Thoracic aorta (tissue), 2 donors: ENCODE measurements at regions not wholly inside any gene's neighbourhood (a gene's known extent, or its start where the extent isn't known, plus 50 kb on each side); places are given as distances from the start of the nearest gene placed in this dataset.

Experiments
- ATAC-seq: fragments of 150-250 bp; one replicate; pipeline ENCODE4 v1.8.0; 2017; ENCODE audit warnings: low read depth; ENCODE audit not compliant: insufficient number of reproducible peaks, low FRiP score
- DNase-seq: peaks from one replicate; pipeline ENCODE4 v3.0.0-alpha.2; 2020; ENCODE audit warnings: low spot score
- H3K27ac ChIP-seq, 2 donors: fragments of 200-600 bp; sonication (generic); 1 replicate in 1 of 2; 2 replicates in 1 of 2; pipeline ENCODE4 v1.5.1; 2016; ENCODE audit warnings: mild to moderate bottlenecking in 2 of 2, moderate library complexity in 2 of 2
- H3K27me3 ChIP-seq: fragments of 200-600 bp; sonication (generic); replicated peaks from 2 replicates; pipeline ENCODE4 v1.6.0; 2016; ENCODE audit warnings: mild to moderate bottlenecking; ENCODE audit not compliant: insufficient read depth
- H3K36me3 ChIP-seq: fragments of 200-600 bp; sonication (generic); one replicate; pipeline ENCODE4 v1.5.1; 2016
- H3K4me1 ChIP-seq, 2 donors: fragments of 200-600 bp; sonication (generic); 1 replicate in 1 of 2; 2 replicates in 1 of 2; pipeline versions ENCODE4 v1.5.1 to v1.6.0; 2016; ENCODE audit warnings: low read depth in 2 of 2, mild to moderate bottlenecking in 1 of 2; ENCODE audit not compliant: control insufficient read depth in 1 of 2
- H3K4me3 ChIP-seq: fragments of 200-600 bp; sonication (generic); 2 replicates; pipeline ENCODE4 v1.5.1; 2016; ENCODE audit warnings: mild to moderate bottlenecking
- H3K9me3 ChIP-seq: fragments of 200-600 bp; sonication (generic); 2 replicates; pipeline ENCODE4 v1.5.1; 2016
- CTCF ChIP-seq: fragments of 200-600 bp; sonication (generic); IDR thresholded peaks from one replicate; pipeline ENCODE4 v1.5.1; 2019; ENCODE audit warnings: antibody characterized with exemption

- H3K27ac ChIP-seq: no peak overlapping the region
- no peaks in the 10 kb centered on the region for H3K27me3 ChIP-seq
- no peaks in the 10 kb centered on the region for H3K9me3 ChIP-seq
- no peak overlapping the region for H3K4me3 ChIP-seq
- DNase-seq (no peak), ATAC-seq (no peak)
- H3K4me1 ChIP-seq: peaks cover 28 to 46% of the 10 kb centered on the region in 2 donors
- TF ChIP-seq CTCF: no peak
- no peaks in the 10 kb centered on the region for H3K36me3 ChIP-seq
Measured at GRCh38 chr21:39018730-39019129, 164.5 kb downstream of the PSMG1 start.

DNA sequence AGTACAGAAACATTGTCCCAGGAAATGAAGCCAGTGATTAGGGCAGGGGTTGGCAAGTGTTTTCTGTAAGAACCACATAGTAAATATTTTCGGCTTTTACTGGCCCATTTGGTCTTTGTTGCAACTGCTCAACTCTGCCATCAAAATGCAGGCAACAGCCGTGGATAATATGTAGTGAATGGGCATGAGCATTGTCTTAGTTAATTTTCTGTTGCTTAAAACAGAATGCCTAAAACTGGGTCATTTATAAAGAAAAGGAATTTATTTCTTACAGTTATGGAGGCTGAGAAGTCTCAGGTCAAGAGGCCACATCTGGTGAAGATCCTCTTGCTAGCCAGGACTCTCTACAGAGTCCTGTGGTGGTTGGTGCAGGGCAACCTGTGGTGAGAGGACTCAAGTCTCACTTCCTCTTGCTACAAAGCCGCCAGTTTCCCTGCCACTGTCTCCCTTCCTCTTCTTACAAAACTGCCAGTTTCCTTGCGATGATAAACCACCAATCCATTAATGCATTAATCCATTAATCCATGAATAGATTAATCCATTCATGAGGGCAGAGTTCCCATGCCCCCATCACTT lies 166.4 kb downstream of the PSMG1 start:
- H3K4me3 ChIP-seq: no peak overlapping the region
- H3K27me3 ChIP-seq: no peaks in the 10 kb centered on the region
- H3K9me3 ChIP-seq: no peaks in the 10 kb centered on the region
- no peaks in the 10 kb centered on the region for H3K36me3 ChIP-seq
- ATAC-seq (no peak), DNase-seq (no peak)
- no peak overlapping the region for H3K27ac ChIP-seq
- H3K4me1 ChIP-seq: peaks cover 14 to 28% of the 10 kb centered on the region in 2 donors
- TF ChIP-seq CTCF: no peak

DNA sequence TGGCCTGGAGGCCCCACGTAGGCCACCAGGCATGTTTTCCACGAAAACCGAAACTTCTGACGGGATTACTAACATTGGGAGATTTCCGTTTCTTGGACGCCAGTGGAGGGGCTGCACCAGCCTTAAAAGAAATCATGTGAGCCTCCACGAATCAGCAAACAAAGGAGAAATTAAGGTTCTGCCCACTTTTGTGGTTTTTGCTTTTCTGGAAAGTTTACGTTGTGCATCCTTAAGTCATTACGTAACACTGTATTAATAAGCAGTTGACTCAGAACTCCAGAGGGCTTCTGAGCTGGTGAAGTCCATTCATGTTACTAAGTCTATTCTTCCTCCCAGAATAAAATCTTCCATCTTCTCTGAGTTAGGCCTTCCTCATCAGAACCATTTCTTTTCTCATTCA lies 168.5 kb downstream of the PSMG1 start:
- Histone ChIP-seq H3K36me3 (no peaks in the 10 kb centered on the region), H3K9me3 (no peaks in the 10 kb centered on the region), H3K27ac (peak overlapping the region in 1 of 2 donors; percentile 62), H3K4me1 (peaks cover 13 to 33% of the 10 kb centered on the region in 2 donors), H3K27me3 (no peaks in the 10 kb centered on the region), H3K4me3 (no peak overlapping the region)
- peak; percentile 75 for ATAC-seq
- no peak for DNase-seq
- no peak for TF ChIP-seq CTCF

DNA sequence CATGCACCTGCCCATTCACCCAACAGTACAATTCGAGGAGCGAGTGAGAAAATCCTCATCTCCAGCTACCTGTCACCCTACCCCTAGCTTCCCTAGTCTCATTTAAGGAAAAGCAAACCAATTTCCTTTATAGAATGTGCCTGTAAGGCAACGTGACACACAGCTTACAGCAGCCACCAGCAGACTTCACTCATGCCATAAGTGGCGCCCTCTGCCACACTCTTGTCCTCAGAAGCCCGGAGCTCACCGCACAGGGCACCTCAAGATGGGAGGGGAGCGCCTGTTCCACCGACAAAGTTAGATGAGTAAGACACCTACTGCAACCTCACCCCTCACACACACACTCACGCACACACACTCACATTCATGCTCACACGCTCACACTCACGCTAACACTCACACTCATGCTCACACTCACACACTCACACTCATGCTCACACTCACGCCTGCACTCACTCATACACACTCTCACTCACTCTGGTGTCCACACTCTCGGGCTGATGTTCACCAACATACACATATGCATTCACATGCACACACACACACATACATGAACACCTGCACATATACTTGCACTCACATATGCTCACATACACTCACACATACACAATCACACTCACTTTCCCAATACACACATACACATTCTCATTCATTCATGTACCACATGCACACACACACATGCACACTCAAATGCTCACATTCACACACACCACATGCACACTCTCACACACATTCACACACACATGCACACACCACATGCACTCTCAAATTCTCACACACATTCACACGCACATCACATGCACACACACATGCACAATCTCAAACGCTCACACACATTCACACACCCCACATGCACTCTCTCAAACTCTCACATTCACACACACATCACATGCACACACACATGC lies 170.7 kb downstream of the PSMG1 start:
- DNase-seq (no peak), ATAC-seq (no peak)
- no peaks in the 10 kb centered on the region for H3K36me3 ChIP-seq
- no peaks in the 10 kb centered on the region for H3K27me3 ChIP-seq
- peaks cover 20 to 51% of the 10 kb centered on the region in 2 donors for H3K4me1 ChIP-seq
- H3K27ac ChIP-seq: no peak overlapping the region
- no peaks in the 10 kb centered on the region for H3K9me3 ChIP-seq
- no peak for TF ChIP-seq CTCF
- no peak overlapping the region for H3K4me3 ChIP-seq

DNA sequence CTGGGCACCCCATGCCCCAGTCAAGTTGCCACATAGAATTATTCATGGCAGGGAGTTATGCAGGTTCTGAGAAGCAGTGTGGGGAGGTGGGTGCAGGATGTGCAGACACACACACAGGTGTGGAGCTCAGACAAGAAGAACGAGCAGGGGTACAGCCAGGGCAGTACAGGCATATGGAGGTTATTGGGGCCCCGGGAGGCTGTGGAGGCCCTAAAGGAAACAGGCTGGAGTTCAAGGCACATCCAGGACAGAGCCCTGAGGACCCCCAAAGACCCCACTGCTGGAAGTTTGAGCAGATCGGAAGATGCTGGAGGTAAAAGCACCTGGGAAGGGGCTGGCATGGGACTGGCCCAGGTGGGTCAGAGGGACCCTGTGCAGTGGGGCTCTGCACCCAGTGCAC lies 171.3 kb downstream of the PSMG1 start:
- H3K4me3 ChIP-seq: no peak overlapping the region
- TF ChIP-seq CTCF: no peak
- DNase-seq (no peak), ATAC-seq (no peak)
- H3K4me1 ChIP-seq: peaks cover 25 to 57% of the 10 kb centered on the region in 2 donors
- H3K36me3 ChIP-seq: no peaks in the 10 kb centered on the region
- no peaks in the 10 kb centered on the region for H3K27me3 ChIP-seq
- H3K9me3 ChIP-seq: no peaks in the 10 kb centered on the region
- no peak overlapping the region for H3K27ac ChIP-seq
